Neural progenitor cell (in vitro differentiated cells): ENCODE measurements at regions not wholly inside any gene's neighbourhood (a gene's known extent, or its start where the extent isn't known, plus 50 kb on each side); places are given as distances from the start of the nearest gene placed in this dataset.

Source experiments
- EZH2 ChIP-seq: fragments of 200-600 bp; sonication (generic); IDR thresholded peaks from 2 replicates; pipeline ENCODE4 v1.6.1; 2017; ENCODE audit warnings: antibody characterized with exemption, mild to moderate bottlenecking, moderate library complexity
- EZH2phosphoT487 ChIP-seq: fragments of 200-600 bp; sonication (generic); IDR thresholded peaks from 2 replicates; pipeline ENCODE4 v1.6.1; 2017; ENCODE audit warnings: antibody characterized with exemption
- TF ChIP-seq, protein P1 (sequence below): fragments of 200-600 bp; sonication (generic); IDR thresholded peaks from 2 replicates; pipeline ENCODE4 v1.5.1; 2017; ENCODE audit warnings: antibody characterized with exemption, mild to moderate bottlenecking

- TF ChIP-seq, protein P1, sequence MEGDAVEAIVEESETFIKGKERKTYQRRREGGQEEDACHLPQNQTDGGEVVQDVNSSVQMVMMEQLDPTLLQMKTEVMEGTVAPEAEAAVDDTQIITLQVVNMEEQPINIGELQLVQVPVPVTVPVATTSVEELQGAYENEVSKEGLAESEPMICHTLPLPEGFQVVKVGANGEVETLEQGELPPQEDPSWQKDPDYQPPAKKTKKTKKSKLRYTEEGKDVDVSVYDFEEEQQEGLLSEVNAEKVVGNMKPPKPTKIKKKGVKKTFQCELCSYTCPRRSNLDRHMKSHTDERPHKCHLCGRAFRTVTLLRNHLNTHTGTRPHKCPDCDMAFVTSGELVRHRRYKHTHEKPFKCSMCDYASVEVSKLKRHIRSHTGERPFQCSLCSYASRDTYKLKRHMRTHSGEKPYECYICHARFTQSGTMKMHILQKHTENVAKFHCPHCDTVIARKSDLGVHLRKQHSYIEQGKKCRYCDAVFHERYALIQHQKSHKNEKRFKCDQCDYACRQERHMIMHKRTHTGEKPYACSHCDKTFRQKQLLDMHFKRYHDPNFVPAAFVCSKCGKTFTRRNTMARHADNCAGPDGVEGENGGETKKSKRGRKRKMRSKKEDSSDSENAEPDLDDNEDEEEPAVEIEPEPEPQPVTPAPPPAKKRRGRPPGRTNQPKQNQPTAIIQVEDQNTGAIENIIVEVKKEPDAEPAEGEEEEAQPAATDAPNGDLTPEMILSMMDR: no peak
- no peak for TF ChIP-seq EZH2
- TF ChIP-seq EZH2phosphoT487: no peak
Observed at GRCh38 chr4:133855001-133855400, 346.6 kb downstream of the PABPC4L start.
